NCI-H82 (cell line): ENCODE measurements at regions not wholly inside any gene's neighbourhood (a gene's known extent, or its start where the extent isn't known, plus 50 kb on each side); places are given as distances from the start of the nearest gene placed in this dataset.
A peak's percentile ranks its signal among the peaks of the same experiment; 100 is the strongest.
"Not testable (repeated sequence)": the region's sequence is repeated elsewhere in the genome, so short reads cannot be mapped to it uniquely, and the experiment has no call there.

ENCODE experiments used
- DNase-seq: peaks from one replicate; lab custom pipeline; 2025; lab: John Stamatoyannopoulos, UW

DNA sequence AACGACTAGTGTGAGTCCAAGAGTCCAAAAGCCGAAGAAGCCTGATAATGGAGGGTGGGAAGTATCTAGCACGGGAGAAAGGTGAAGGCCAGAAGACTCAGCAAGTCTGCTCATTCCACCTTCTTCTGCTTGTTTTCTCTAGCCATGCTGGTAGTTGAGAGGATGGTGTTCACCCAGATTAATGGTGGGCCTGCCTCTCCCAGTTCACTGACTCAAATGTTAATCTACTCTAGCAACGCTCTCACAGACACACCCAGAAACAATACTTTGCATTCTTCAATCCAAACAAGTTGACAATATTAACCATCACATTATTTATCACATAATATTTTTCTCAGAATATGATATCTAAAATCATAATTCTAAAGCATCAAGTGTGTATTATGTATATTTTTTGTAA, 1055.1 kb upstream of the PCDH10 start:
- DNase-seq, result no peak

DNA sequence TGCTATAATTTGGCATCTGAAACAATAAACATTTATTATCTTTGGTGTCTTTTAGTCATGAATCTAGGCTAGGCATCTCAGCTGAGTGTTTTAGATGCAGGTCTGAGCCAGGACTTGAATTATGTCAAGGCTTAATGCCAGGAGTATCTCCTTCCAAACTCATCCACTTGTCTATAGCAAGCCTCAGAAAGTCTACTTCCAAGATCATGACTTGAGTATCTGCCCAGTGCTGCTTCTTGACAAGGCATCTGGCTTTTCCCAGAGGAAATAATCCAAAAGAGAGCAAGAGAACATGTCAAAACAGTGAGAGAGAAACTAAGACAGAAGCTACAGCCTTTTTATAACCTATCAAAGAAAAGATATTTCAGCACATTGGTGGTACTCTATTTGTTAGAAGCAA, 1052.1 kb upstream of the PCDH10 start:
- DNase-seq, result no peak

DNA sequence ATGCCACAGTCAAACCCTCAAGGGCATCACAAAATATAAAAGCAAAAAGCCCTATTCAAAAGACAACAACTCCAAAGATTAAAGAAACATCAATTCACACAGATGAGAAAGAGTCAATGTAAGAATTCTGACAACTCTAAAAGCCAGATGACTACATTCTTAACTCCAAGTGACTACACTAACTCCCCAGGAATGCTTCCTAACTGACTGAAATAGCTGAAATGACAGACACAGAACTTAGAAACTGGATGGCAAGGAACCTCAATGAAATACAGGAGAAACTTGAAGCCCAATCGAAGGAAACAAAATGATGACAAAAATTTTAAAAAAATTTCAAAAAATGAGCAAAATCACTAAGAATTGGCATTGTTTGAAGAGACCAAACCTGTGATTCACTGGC, 1047.6 kb upstream of the PCDH10 start:
- DNase-seq, result no peak

DNA sequence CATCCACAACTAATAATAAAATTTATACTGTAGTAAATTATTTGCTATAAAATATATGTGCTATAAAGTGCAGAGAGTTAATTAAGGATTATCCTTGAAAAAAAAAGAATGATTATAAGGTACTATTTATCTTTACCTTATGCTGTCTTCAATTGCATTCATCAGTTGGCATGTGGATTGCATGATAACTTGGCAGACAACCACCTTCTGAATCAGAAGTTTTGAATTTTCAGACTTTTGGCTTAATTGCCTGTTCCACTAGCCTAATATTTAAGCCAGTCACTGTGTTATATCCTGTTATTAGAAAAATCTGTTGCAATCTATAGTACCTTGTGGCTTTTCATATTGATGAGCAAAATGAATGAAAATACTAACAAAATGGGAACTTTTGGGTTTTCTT, 1040.3 kb upstream of the PCDH10 start:
- no peak for DNase-seq

DNA sequence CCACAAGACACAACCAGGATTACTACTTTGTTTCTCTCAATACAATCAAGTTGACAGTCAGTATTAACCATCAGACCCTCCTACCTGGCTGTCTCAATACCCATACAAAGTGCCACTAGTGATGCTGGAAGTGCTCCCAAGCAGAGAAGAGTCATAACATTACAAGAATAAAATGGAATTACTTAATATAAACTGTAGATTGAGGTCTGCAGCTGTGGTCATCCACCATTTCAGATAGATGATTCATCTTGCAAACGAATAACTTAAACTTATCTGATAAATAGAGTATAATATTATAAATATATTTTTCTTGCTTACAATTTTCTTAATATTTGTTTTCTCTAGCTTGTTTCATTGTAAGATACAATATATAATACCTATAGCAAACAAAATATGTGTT, 1034.2 kb upstream of the PCDH10 start:
- no peak for DNase-seq

DNA sequence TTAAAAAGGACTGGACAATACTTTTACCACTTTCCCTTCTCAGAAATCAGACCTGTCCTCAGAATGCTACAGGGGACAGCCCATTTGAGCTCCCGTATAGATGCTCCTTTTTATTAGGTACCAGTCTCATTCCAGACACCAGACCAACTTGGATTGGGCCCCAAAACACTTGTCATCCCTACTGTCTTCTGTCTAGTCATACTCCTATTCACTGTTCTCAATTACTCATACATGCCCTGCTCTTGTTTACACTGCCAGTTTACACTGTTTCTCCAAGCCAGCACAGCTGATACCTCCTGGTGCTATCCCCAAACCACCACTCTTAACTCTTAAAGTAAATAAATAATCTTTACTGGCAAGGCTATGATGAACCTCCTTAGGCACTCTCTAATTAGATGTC, 1026.4 kb upstream of the PCDH10 start:
- DNase-seq, result not testable (repeated sequence)

DNA sequence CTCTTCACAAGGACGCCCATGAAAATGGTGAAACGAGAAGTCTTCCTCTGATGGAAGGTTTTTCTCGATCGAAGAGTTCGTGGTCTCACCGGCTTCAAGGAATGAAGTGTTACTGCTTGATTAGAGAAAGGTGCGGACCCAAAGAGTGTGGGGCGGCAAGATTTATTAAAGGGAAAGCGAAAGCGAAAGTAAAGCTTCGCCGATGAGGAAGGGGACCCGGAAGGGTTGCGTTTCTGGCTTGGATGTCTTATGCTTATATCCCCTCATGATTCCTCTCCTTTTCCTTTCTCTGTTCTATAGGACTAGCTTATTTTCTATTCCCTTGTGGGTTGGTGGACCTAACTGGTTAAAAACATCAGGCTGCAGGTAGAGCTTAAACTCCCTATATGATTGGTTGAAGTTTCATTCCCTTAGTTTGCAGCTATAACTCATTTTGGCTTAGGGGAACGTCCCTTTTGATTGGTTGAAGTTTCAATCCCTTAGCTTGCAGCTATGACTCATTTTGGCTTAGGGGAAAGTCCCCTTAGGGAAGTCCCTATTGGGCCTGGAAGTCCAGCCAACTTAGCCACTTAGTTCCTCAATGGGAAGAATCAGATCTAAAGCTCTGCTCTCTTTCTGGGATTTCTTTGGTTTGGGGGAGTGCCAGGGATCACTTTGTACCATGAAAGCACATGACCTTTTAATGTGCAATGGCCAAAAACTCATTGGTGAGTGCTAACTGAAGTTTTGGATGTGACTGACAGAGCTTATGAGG, 1025.0 kb upstream of the PCDH10 start:
- no peak for DNase-seq

DNA sequence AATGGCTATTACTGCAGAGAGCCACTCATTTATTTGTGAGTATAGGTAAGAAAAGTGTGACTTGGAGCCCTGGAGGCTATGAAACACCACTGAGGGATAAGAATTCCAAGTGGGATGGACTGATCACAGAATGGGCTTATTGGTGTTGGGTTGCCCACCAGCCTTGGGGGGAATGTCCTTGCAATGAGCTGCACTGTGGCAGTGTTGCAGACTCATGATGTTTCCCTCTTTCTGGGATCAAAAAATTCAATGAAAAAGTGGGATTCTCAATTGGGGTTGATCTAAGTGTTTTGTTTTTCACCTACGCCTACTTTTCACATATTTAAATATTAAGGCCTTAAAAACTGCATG, 1024.5 kb upstream of the PCDH10 start:
- no peak for DNase-seq

DNA sequence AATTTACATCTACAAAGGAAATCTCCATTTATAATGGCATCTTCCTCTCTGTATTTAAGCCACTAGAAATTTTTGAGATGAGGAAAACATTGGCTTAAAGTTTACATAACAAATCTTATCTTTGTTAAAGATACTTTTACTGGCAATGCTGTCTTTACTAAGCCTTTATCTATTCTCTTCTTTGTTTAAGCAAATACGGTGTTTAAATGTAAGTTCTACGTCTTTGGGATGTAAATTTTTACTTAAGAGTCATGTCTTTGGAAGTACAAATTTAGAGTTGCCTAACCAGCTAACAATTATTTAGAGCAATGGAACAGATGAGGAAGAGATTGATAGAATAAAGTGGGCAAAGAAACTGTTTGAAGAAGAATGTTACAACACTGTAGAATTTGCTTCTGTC, 1024.0 kb upstream of the PCDH10 start:
- no peak for DNase-seq

DNA sequence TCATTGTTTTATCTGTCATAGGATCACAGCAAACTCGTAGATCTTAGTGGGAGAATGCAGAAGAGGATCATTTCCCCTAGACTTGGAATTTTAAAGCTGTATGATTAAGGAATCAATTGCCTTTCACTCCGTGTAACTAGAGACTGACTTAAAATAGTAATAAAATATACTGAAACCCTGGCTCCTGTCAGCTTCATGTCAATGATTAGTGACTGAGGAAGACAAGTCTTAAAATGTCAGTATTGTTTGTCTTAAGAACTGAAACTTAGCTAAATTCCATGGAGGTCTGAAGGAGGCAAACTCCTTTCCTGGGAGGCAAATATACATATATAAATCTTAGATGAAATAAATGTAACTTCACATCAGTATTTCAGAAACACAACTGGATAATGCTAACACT, 1016.7 kb upstream of the PCDH10 start:
- DNase-seq, result no peak

DNA sequence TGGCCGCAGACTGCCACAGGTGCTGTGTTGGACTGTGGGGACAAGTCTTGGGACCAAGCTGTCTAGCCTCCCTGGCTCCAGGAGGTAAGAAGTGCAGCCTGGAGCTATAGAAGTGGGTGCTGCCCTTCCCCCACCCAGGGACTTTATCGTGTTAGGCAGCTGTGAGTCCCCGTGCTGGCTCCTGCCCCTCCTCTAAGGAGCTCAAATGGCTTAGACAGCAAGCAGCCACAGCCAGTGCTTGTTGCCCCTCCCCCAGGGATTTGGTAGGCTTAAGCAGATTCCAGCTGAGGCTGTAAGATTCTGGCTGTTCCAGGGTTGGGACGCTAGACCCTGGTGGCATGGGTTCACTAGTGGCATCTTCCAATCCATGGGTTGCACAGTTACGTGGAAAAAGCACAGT, 979.4 kb upstream of the PCDH10 start:
- DNase-seq, result peak; percentile 95

DNA sequence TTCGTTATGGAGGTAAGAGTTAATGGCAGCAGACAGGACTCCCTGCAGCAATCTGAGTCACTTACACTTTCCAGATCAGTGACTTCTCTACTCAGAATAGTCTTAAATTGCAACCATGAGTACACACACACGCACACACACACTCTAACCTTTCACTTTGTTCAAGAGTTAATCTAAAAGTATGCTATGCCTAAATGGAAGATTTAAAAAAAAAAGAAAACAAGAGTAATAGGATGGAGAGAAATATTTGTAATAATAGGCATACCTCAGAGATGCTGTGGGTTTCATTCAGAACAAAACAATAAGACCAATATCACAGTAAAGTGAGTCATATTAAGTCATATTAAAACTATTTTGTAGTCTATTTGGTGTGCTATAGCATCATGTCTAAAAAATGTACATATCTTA, 969.1 kb upstream of the PCDH10 start:
- no peak for DNase-seq

DNA sequence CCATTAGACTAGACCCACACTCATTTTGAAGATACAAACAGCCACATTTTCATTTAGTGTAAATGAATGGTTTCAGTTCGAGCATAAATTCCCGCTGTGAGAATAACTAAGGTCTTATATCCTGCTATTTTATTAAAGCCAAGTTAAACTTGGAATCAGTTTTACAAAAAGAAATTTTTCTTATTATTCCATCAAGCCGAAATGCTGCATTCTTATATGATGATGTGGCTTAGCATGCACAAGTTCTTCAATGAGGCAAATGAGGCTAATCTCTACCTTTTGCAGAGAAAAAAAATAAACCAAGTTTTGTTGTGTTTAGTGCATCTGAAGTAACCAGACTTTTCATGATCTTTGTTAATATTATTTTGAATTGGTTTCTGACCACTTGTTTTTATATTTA, 953.9 kb upstream of the PCDH10 start:
- no peak for DNase-seq

DNA sequence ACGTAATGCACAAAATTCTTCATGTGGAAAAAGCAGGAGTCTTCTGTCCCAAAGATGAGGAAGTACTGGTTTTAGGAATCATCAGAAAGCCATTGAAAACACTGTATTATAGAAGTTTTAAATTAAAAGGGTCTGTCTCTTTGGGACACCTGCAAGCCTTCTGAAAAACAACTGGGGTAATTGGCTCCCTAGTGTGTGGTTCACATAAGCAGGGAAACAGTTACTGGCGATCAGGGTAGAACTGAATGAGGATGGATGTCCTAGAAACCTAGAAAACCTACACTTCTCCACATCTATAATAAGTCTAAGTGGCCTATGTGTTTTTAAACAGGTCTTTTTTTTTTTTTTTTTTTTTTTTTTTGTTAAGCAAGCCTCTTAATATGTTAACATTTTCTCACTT, 945.5 kb upstream of the PCDH10 start:
- DNase-seq, result no peak

DNA sequence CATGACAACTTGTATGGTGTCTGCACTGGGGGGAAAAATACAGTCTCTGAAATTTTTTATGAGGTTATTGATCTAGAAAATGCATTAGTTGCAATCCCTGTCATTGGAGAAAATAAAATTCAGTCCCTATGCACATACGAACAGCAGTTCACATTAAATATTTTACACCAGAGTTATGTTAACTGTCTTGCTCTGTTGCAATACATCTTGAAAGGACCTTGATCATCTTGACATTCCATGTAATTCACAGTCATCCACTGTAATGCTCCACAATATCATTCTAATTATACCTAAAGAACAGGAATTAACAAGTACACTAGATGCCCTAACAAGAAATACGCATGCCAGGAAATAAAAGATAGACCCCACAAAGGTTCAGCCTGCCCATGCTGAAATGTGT, 934.6 kb upstream of the PCDH10 start:
- DNase-seq, result no peak

DNA sequence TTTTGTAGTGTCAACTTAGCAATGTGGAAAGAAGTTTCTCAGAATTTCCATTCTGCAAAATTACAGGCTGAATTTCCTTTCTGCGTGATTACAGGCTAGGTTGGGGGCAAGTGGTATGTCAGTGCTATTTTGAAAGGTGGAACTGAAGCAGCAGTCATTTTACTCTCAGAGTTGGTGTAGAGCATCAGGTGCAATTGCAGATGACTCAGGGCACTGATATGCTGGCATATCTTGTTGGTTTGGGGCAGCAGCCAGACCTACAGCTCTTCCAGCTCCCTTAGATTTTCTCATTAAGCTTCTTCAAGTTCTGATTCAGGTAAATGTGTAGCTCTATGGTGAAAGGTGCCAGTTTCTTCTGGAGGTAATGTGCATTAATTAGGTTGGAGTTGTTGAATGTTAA, 930.7 kb upstream of the PCDH10 start:
- DNase-seq, result no peak

DNA sequence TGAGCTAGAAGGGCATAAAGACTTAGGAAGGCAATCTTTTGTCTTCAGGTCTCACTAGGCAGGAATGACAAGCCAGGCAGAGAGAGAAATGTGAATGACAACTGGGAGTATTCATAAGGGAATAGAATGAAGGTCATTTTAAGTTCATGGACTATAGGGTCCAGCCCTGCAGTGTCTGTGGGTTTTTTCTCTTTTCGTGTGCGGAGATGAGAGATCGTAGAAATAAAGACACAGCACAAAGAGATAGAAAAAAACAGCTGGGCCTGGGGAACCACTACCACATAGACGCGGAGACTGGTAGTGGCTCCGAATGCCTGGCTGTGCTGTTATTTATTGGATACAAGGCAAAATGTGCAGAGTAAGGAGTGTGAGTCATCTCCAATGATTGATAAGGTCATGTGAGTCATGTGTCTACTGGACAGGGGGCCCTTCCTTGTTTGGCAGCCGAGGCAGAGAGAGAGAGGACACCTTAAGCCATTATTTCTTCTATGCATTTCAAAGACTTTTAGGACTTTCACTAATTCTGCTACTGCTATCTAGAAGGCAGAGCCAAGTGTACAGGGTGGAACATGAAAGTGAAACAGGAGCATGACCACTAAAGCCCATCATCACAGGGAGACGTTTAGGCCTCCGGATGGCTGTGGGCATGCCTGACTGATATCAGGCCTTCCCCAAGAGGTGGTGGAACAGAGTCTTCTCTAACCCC, 921.8 kb upstream of the PCDH10 start:
- no peak for DNase-seq

DNA sequence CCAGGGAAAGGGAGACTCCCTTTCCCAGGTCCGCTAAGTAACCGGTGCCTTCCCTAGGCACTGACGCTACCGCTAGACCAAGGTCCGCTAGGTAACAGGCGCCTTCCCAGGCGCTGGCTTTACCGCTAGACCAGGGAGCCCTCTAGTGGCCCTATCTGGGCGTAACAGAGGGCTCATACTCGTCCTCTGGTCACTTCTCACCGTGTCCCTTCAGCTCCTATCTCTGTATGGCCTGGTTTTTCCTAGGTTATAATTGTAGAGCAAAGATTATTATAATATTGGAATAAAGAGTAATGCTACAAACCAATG, 921.3 kb upstream of the PCDH10 start:
- DNase-seq, result peak; percentile 3

DNA sequence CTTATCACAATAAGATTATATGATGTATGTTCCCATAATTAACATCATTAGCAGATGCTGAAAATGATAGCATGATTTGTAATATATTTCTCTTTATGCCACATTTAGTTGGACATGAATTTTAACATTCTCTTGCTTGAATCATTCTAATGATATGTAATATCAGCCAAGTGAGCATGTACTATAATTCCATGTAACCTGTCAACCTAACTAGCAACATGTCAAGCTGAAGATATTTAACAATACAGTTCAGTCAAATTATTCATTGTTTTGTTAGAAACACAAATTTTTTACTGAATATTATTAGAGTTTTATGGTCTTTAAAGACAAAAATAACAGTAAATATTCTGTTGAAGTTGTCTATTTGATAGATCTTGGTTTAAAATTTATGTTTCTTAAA, 920.4 kb upstream of the PCDH10 start:
- DNase-seq, result no peak

DNA sequence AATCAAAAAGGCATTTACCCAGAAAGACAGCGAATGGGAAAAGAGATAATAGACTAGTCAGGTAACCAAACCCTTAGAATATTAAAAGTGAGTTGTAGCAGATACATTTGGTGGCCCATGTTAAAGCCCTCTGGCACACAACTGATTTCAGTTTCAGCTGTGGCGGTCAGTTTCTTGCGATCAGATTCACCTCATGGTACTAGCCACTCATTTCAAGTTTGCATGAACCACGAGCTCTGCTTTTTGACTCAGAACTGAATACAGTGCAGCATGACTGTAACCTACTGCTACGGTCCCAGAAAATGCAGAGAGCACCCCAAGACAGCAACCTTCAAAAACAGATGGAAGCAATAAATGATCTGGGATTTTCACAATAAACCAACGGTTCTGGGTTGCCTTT, 919.1 kb upstream of the PCDH10 start:
- DNase-seq, result no peak

DNA sequence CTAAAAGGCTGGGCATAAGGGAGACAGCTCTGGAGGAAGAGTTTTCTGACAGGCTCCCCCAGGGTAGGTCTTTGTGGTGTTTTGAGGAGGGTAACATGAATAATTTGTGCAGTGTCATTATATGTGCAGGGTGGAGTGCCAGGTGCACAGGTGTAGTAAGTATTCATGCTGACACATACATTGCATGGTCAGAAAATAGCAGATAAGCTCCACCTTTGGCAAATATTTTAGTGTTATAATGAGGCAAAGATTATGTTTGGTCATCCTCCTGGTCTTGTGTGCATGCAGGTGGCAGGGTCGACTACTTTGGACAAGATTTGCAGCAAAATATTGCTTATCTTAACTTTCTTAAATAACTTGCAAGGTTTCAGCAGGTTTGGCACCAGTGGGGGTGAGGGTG, 910.4 kb upstream of the PCDH10 start:
- no peak for DNase-seq

DNA sequence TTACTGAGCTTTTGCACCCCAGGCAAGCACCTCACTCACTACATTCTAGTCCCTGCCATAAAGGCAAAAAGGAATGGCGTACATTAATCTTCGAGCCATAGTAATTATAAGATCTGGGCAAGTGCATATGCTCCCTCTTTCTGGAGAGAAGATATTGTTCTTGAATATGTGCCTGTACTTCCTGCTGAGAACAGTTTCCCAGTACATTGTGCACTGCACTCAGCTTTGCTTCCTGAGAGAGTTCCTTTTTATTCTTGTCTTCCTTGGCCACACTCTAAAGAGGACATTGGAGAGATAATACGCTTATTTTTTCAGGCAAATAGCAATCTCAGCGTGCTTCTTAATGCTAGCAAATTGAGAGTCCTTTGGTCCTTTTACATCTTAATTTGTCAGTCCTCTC, 909.0 kb upstream of the PCDH10 start:
- DNase-seq, result no peak

DNA sequence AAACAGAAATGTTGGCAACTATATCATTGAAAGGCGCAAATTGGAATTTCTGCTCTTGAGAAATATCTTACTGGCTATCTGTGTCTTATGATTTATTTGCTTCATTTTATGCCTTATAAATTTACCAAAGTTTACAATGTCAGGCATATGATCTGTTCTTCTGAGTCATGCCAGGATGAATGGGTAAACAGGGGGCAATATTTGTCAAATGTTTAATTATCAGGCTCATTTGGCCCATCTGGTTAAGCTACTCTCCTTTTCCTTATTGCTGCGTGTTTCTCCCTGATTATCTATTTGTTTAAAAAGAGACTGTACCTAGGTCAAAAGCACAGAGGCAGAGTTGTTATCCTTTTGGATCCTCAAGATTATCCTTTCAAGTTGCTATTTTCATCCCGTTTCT, 903.8 kb upstream of the PCDH10 start:
- DNase-seq, result no peak

DNA sequence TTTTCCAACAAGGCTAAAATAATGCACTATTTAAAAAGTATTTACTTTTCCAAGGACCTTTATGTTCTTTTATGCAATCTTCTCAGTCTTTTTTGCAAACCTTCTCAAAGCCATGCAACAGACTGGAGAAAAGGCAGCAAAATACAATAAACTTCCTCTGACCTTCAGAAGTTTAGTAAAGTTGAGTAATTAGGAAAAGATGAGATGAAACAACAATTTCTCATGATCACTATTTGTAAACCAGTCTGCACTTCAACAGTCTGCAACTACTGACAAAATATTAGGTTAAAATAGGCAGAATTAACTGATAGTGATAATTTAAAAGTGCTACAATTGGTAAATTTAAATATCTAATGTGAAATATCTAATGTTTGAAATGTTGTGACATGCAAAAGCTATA, 884.9 kb upstream of the PCDH10 start:
- DNase-seq, result no peak
